ENCODE measurements at regions not wholly inside any gene's neighbourhood (a gene's known extent, or its start where the extent isn't known, plus 50 kb on each side); places are given as distances from the start of the nearest gene placed in this dataset.

GRCh38 chr10:128934492-128934891 lies 532.5 kb upstream of the MGMT start:
- TF ChIP-seq CTCF (IDR thresholded peaks at IDR 0.05) (no peak), EZH2 (IDR thresholded peaks at IDR 0.05) (no peak), EZH2phosphoT487 (IDR thresholded peaks at IDR 0.05) (no peak)
